HG03175 (cell line): ENCODE measurements at regions not wholly inside any gene's neighbourhood (a gene's known extent, or its start where the extent isn't known, plus 50 kb on each side); places are given as distances from the start of the nearest gene placed in this dataset.
"Not testable (repeated sequence)": the region's sequence is repeated elsewhere in the genome, so short reads cannot be mapped to it uniquely, and the experiment has no call there.

Experiments
- ATAC-seq: cut with Tn5 transposase; IDR thresholded peaks from one replicate; pipeline ENCODE4 v1.9.1; 2021; ENCODE audit warnings: mild to moderate bottlenecking, moderate library complexity; ENCODE audit not compliant: unreplicated experiment

DNA sequence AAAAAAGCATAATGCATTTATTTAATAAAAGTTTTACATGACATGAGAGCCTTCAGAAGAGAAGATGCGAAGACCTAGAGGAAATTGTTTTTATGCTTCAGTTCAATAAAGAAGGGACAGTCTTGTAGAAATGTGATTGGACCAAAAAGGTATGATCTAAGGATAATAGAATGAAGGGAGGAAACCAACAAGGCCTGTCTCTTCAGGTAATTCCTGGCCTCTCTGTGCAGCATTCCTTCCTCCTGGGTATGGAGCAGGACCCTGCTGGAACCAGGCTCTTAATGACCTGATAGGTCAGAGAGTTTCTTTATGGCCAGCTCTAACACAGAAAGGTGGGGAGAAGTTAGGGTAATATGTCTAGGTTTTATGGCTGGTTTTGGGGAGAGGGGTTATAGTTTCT, 162.8 kb upstream of the HEY2 start:
- no peak for ATAC-seq

DNA sequence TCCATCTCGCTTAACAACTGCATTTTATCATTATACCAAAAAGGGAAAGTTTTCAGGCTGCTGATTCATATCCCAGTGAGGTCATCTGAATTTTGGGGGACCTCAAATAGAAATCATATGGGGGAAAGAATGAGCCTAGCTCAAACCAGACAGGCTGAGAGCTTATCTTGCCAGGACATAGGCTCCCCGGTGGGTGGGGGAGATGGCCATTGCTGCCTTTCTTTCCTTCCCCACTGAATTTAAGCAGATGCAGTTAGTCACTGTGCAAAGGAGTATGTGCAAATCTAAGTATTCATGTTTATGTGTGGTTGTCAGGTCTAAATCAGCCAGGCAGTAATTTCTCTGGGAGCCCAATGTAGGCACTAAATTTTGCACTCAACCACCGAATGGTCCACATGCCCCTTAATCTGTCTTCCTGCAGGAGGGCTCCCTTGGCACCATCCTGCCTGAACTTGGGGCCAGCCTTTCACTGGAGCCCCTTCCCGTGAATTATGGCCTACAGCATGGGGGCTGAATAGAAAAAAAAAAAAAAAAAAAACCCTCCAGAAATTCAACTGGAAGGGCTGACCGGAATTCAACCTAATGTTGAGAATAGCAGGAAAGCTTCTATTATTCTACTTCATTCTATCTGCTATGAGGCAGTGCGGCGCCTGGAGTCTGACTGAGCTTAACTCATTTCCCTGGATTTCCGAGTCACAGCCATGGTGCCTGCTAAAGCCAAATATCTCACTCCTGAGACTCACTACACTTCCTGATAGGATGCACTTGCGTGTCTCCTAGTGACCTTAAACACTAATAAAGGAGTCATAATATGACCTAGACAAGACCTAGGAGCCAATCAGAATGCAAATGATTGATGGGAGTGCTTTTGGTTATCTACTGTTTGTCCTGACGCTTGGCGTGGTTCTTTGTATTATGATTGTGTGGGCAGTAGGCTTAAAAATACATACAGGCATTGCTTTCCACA, 161.5 kb upstream of the HEY2 start:
- no peak for ATAC-seq

DNA sequence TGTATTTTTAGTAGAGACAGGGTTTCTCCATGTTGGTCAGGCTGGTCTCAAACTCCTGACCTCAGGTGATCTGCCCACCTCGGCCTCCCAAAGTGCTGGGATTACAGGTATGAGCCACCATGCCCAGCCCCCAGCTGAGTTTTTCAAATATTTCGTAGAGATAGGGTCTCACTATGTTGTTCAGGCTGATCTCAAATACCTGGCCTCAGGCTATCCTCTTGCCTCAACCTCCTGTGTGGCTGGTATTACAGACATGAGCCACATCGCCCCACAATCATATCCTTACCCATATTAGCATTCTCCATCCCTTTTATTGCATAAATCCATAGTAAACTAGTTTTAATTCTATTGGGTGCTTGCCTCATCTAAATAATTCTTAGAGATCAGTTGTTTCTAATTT, 157.6 kb upstream of the HEY2 start:
- not testable (repeated sequence) for ATAC-seq

- no peak for ATAC-seq
Observed at GRCh38 chr6:125593746-125594145, 155.7 kb upstream of the HEY2 start.

GRCh38 chr6:125596020-125596419, 153.4 kb upstream of the HEY2 start:
- ATAC-seq = no peak

DNA sequence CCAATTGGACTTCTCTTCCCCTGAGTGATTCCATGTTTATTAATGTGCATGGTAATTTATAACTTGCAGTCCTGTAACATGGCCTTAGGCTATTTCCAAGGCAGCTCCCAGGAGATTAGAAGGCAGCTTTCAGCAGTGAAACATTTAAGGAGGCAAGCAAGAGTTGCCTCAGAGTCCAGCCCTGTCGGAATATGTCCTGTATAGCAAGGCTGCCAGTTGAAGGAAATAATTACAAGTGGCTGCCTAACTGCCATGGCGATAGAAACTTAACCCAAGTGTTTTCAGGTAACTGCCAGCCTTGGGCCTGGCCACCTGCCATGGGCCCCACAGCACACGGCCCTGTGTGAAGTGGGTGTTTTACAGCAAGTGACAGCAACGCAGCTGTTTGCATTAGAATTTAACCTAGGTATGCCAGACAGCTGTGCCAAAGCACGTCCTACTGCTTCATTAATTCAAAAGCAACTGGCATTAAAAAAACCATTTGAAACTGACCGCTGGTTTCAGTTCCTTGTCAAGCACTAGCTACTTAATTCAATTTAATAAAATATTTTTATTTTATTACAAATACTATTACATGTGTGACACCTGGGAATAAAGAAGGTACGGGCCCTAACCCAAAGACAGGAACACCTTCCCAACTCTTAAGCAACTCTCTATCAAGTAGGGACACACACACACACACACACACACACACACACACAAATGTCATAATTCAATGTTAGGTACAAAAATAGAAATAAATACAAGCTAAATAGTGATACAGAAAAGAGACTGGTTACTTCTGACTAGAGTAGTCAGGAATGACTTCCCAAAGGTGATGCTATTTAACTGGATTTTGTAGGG, 151.8 kb upstream of the HEY2 start:
- ATAC-seq = peak; percentile 79

DNA sequence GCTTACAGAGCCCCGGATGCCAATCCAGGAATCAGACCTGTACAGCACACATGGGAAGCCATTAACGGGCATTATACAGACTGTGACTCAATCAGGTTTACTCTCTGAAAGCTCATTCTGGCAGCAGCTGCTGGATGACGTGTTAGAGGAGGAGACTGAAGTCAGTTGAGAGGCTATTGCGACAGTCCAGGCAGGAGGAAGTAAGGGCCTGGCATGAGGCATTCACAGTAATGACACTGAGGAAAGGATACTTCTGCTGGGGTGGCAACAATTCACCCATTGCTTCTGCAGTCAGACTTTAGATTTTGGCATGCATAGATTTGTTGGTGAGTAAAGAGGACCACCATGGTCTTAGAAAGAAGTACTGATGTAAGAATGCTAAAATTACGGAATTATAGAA, 151.0 kb upstream of the HEY2 start:
- no peak for ATAC-seq

GRCh38 chr6:125604257-125604656, 145.2 kb upstream of the HEY2 start:
- ATAC-seq = no peak

DNA sequence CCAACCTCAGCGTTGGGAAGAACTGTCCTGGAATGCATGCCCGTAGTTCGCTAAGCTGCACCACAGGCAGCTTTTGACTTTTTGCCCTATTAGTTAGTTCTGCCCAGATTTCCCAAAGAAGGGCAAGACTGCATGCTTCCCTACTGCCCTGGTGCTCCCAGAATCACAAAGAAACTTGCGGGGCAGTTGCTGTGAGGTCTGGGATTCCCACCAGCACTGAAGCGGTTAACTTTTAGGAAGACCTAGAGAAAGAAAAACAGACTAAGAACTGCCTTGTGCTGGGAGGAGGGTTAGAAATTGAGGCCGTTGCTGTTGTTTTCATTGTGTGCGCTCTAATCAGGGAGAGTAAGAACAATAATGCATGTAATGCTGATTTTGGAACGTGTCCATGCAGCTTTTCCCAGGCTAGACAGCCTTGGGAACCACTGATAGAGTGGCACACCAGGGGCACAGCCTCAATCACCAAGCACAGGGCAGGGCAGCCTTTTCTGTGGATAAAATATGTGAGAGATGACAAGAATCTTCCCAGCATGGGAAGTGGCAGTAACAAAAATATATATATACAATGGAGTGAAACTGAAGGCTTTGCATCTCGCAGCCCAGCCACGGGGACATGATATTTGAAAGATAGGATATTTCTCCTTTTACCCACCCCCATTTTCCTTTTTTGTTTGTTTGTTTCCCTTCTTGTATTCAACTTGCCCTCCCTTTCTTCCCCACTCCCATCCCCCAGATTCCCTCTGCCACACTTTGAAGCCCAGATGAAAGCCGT, 137.7 kb upstream of the HEY2 start:
- no peak for ATAC-seq

DNA sequence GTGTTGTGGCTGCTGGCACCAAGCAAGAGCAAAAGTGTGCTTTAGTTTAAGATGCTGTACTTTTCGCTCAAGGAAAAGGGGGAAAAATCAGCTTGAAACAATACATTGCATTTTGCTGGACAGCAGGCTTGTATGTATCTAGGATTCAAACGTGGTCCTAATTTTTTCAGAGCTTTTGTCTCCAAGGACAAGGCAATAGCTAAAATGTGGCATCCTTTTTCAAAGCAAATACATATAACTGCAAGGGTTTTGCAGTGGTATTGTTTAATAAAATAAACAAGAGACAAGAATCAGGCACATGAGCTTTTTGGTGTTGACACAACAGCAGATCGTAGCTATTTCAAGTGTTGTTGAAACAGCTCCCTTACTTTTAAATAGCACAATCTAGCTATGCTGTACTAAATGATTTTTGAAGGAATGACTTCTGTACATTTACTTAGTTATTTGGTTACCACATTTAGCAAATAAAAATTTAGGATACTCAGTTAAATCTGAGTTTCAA, 137.0 kb upstream of the HEY2 start:
- no peak for ATAC-seq

- no peak for ATAC-seq
Observed at GRCh38 chr6:125618629-125619028, 130.8 kb upstream of the HEY2 start.

GRCh38 chr6:125623085-125623484, 126.3 kb upstream of the HEY2 start:
- ATAC-seq = no peak

DNA sequence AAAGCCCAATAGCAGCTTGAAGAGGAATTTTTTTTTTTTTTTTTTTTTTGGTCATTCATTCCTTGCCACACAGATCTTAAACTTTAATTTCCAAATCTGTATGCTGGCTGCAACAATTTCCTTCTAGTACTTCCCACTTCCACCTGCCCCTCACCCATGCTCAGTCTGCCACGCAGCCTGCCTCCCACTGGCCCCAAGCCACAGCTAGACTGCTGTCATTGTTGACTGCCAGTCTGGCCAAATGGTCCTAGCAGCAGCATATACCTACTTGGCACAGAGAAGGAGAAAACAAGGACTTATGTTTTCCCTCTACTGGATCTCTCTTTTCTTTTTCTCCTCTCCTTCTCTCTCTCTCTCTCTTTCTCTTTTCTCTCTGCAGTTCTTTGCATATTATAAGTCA, 118.3 kb upstream of the HEY2 start:
- no peak for ATAC-seq

DNA sequence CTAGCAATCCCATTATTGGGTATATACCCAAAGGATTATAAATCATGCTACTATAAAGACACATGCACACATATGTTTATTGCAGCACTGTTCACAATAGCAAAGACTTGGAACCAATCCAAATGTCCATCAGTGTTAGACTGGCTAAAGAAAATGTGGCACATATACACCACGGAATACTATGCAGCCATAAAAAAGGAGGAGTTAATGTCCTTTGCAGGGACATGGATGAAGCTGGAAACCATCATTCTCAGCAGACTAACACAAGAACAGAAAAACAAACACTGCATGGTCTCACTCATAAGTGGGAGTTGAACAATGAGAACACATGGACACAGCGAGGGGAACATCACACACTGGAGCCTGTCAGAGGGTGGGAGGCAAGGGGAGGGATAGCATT, 113.4 kb upstream of the HEY2 start:
- not testable (repeated sequence) for ATAC-seq

GRCh38 chr6:125636671-125637070, 112.8 kb upstream of the HEY2 start:
- ATAC-seq = no peak

DNA sequence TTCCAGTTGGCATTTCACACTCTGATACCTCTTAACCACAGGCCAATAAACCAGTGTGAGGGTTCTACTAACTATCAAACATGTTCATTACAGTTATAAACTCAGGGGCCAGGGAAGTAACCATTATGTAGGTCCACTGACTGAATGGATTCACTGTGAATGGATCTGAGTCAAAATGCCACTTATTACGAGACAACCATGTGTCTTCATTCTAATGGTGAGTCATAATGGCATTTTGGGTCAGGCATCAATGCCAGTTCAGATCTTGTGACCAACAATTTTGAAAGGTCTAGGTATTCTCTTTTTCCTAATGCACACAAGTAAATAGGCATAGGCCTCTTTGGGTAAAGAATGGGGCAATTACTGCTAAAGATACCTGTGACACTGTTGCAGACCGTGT, 112.2 kb upstream of the HEY2 start:
- peak; percentile 50 for ATAC-seq

DNA sequence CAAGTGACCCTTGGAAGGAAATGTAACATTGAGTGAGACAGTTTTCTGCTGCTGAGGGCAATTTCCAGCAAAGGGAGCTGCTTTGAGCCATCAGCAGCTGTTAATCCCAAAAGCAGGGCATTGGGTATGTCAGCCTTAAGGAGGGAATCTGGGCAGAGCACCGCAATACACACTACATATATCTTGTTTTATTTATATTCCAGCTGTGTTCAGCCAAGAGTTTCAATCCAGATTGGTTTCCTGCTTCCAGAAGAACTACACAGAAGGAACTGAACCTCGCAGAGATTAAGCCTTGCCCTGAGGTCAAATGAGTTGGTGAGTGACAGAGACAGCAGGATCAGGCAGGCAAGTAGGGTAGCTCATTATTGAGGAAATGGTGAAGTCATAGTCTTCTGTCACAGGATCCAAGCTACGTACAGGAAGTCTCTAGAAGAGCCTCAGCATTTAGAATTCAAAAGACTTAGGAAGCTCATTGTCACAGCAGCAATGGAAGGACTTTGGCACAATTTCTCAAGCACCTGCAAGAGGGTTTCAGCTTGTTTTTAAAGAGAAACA, 109.9 kb upstream of the HEY2 start:
- ATAC-seq = no peak

GRCh38 chr6:125640441-125641150, 108.8 kb upstream of the HEY2 start:
- ATAC-seq = no peak

DNA sequence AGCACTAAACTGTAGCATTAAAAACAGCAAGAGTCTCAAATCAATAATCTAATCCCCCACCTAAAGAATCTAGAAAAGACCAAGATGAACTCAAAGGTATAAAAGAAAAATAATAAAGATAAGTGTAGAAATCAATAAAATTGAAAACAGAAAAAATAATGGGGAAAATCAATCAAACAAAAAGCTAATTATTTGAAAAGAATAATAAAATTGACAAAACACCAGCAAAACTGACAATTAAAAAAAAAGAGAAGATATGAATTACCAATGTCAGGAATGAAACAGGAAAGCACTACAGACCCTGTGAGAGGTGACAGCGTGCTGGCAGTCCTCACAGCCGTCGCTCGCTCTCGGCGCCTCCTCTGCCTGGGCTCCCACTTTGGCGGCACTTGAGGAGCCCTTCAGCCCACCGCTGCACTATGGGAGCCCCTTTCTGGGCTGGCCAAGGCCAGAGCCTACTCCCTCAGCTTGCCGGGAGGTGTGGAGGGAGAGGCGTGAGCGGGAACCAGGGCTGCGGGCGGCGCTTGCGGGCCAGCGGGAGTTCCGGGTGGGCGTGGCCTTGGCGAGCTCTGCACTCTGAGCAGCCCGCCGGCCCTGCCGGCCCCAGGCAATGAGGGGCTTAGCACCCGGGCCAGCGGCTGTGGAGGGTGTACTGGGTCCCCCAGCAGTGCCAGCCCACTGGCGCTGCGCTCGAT, 105.3 kb upstream of the HEY2 start:
- not testable (repeated sequence) for ATAC-seq
